SU-DHL-6 (cell line): ENCODE measurements at regions not wholly inside any gene's neighbourhood (a gene's known extent, or its start where the extent isn't known, plus 50 kb on each side); places are given as distances from the start of the nearest gene placed in this dataset.

ENCODE experiments used
- H2AFZ ChIP-seq: fragments of 200-600 bp; sonication (generic); 2 replicates; pipeline ENCODE4 v1.6.1; 2014; ENCODE audit warnings: low read depth, mild to moderate bottlenecking, moderate library complexity, mixed read lengths, antibody characterized with exemption, low read length; ENCODE audit not compliant: severe bottlenecking
- H3F3A ChIP-seq: fragments of 200-600 bp; shearing (Covaris generic); 2 replicates; pipeline ENCODE4 v1.6.0; 2016; ENCODE audit warnings: antibody characterized with exemption, mild to moderate bottlenecking; ENCODE audit not compliant: insufficient read depth
- H3K27ac ChIP-seq: fragments of 200-600 bp; sonication (generic); 2 replicates; pipeline ENCODE4 v1.5.1; 2016; ENCODE audit warnings: low read depth, mild to moderate bottlenecking, low read length, moderate library complexity, mixed read lengths
- H3K27me3 ChIP-seq: fragments of 200-600 bp; sonication (generic), shearing (Covaris generic); 2 replicates; pipeline ENCODE4 v1.6.0; 2014; ENCODE audit warnings: mild to moderate bottlenecking, low read length
- H3K36me3 ChIP-seq: fragments of 200-600 bp; sonication (generic); 2 replicates; pipeline ENCODE4 v1.6.1; 2014; ENCODE audit warnings: mild to moderate bottlenecking, low read length, mixed read lengths
- H3K4me2 ChIP-seq: fragments of 300-600, 200-600 bp; shearing (Covaris generic), sonication (generic); 2 replicates; pipeline ENCODE4 v1.6.0; 2014; ENCODE audit warnings: low read length, low read depth, mild to moderate bottlenecking; ENCODE audit not compliant: poor library complexity, severe bottlenecking
- H3K4me3 ChIP-seq: fragments of 200-600 bp; sonication (generic); 2 replicates; pipeline ENCODE4 v1.5.1; 2014; ENCODE audit warnings: antibody characterized with exemption, low read length, mild to moderate bottlenecking, mixed read lengths; ENCODE audit not compliant: insufficient read depth, poor library complexity, severe bottlenecking
- H3K79me2 ChIP-seq: fragments of 200-600 bp; sonication (generic); 2 replicates; pipeline ENCODE4 v1.6.1; 2014; ENCODE audit warnings: mild to moderate bottlenecking, low read length, moderate library complexity; ENCODE audit not compliant: insufficient read depth
- H3K9ac ChIP-seq: fragments of 200-600 bp; sonication (generic); 2 replicates; pipeline ENCODE4 v1.7.0; 2014; ENCODE audit warnings: mild to moderate bottlenecking, low read length
- H3K9me2 ChIP-seq: fragments of 200-600 bp; sonication (generic); replicated peaks from 2 replicates; pipeline ENCODE4 v1.6.1; 2014; ENCODE audit warnings: low read length; ENCODE audit not compliant: insufficient read depth
- H3K9me3 ChIP-seq: fragments of 200-600 bp; sonication (generic); 2 replicates; pipeline ENCODE4 v1.6.1; 2014; ENCODE audit warnings: low read length, mixed read lengths; ENCODE audit not compliant: insufficient read depth
- H4K20me1 ChIP-seq: fragments of 200-600 bp; sonication (generic); 2 replicates; pipeline ENCODE4 v1.6.1; 2014; ENCODE audit warnings: low read depth, mild to moderate bottlenecking, antibody characterized with exemption, low read length, moderate library complexity, mixed read lengths
- EZH2phosphoT487 ChIP-seq: fragments of 200-600 bp; sonication (generic), shearing (Covaris generic); conservative IDR thresholded peaks from 2 replicates; pipeline ENCODE4 v1.6.1; 2018; ENCODE audit warnings: mild to moderate bottlenecking, antibody characterized with exemption, low read length, moderate library complexity, mixed read lengths
- TF ChIP-seq, protein P1 (sequence below): fragments of 200-600 bp; sonication (generic); IDR thresholded peaks from one replicate; pipeline ENCODE4 v1.5.1; 2017; ENCODE audit warnings: antibody characterized with exemption, mild to moderate bottlenecking, low read length, moderate library complexity; ENCODE audit not compliant: insufficient read depth, poor library complexity, severe bottlenecking

DNA sequence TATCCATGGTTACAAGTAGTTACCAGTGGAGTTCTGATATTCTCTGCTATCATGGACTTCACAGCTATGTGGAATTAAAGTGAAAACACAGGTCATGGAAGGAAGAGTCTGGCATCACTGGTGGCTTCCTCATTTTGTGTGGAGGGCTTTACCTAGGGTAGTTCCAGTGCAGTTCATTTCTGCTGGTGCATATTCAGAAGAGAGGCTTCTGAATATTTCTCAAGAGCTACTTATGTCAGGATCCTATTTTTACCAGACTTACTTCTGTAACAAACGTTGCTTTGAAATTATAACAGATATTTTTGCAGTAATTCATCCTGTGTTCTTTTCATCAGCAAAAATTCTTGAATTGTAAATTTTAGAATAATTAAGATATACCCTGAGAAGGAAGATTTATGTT lies 236.5 kb upstream of the NPSR1 start:
- no peaks in the 10 kb centered on the region for H3K36me3 ChIP-seq
- no peak overlapping the region for H3K4me3 ChIP-seq
- H3K9me2 ChIP-seq = no peaks in the 10 kb centered on the region
- H3F3A ChIP-seq = no peaks in the 10 kb centered on the region
- H3K79me2 ChIP-seq = no peaks in the 10 kb centered on the region
- no peak overlapping the region for H2AFZ ChIP-seq
- H3K27ac ChIP-seq = no peak overlapping the region
- H3K9me3 ChIP-seq = no peaks in the 10 kb centered on the region
- no peaks in the 10 kb centered on the region for H3K27me3 ChIP-seq
- H3K9ac ChIP-seq = no peak overlapping the region
- H4K20me1 ChIP-seq = no peaks in the 10 kb centered on the region
- TF ChIP-seq EZH2phosphoT487 = no peak
- TF ChIP-seq, protein P1, sequence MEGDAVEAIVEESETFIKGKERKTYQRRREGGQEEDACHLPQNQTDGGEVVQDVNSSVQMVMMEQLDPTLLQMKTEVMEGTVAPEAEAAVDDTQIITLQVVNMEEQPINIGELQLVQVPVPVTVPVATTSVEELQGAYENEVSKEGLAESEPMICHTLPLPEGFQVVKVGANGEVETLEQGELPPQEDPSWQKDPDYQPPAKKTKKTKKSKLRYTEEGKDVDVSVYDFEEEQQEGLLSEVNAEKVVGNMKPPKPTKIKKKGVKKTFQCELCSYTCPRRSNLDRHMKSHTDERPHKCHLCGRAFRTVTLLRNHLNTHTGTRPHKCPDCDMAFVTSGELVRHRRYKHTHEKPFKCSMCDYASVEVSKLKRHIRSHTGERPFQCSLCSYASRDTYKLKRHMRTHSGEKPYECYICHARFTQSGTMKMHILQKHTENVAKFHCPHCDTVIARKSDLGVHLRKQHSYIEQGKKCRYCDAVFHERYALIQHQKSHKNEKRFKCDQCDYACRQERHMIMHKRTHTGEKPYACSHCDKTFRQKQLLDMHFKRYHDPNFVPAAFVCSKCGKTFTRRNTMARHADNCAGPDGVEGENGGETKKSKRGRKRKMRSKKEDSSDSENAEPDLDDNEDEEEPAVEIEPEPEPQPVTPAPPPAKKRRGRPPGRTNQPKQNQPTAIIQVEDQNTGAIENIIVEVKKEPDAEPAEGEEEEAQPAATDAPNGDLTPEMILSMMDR = no peak
- H3K4me2 ChIP-seq = no peak overlapping the region

DNA sequence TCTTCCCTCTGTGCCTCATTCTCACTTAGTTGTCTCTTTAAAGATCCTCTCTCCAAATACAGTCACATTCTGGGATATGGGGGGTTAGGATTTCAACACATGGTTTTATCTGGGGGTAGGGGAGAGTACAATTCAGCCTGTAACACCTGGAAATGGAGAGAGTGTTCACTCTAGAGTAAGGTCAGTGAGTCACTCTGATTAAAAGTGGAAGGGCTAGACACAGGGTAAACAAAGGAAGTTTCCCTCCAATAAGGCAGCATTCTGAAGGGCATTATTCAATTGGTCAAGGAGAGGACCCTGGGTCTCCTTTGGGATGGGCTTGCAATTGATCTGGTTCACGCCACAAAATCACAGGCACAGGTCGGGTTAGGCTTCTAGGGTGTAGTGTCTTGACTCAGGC lies 232.8 kb upstream of the NPSR1 start:
- TF ChIP-seq EZH2phosphoT487 = no peak
- TF ChIP-seq, protein P1 = no peak
- H3K9me3 ChIP-seq = no peaks in the 10 kb centered on the region
- H3K4me2 ChIP-seq = no peak overlapping the region
- no peaks in the 10 kb centered on the region for H3K79me2 ChIP-seq
- no peak overlapping the region for H2AFZ ChIP-seq
- no peak overlapping the region for H3K4me3 ChIP-seq
- no peaks in the 10 kb centered on the region for H3K9me2 ChIP-seq
- no peaks in the 10 kb centered on the region for H3F3A ChIP-seq
- H3K27me3 ChIP-seq = no peaks in the 10 kb centered on the region
- H3K27ac ChIP-seq = no peak overlapping the region
- no peaks in the 10 kb centered on the region for H4K20me1 ChIP-seq
- H3K9ac ChIP-seq = no peak overlapping the region
- no peaks in the 10 kb centered on the region for H3K36me3 ChIP-seq

DNA sequence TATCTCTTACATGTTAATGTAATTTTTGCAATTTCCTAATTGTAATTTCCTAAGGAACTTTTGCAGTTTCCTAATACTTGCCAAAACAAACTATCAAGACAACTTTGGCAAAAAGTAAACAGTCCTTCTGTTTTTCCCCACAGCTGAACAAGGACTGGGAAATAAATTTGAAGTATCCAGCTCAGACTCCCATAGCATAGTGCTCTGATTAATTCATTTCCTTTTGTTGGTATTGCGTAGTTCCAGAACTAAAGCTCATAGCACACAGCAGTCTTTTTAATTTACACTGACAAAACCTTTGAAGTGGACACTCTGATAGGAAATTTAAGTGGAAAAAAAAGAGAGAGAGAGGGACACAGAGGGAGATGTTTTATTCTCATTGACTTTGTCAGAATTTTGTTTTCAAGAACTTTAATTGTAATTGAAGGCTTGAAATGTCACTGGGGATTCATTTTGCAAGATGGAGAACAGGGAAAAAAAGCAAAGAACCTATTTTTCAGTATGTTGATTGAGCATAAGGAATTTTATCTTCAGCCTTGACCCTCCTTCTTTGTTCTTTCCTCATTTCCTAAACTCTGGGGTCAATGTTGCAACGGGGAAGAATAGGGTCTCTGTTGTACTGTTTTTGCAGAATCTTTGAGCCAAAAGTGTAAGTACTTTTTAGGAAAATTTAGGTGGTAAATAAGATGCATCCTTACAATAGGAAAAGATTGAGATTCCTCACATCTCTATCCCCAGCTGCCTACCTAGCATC lies 232.2 kb upstream of the NPSR1 start:
- no peak for TF ChIP-seq EZH2phosphoT487
- TF ChIP-seq, protein P1 = no peak
- Histone ChIP-seq H3K27me3 (no peaks in the 10 kb centered on the region), H3K27ac (no peak overlapping the region), H3K36me3 (no peaks in the 10 kb centered on the region), H3K9me3 (no peaks in the 10 kb centered on the region), H3F3A (no peaks in the 10 kb centered on the region), H3K9ac (no peak overlapping the region), H3K4me2 (no peak overlapping the region), H3K4me3 (no peak overlapping the region), H3K79me2 (no peaks in the 10 kb centered on the region), H4K20me1 (no peaks in the 10 kb centered on the region), H2AFZ (no peak overlapping the region), H3K9me2 (no peaks in the 10 kb centered on the region)
